ENCODE measurements at regions not wholly inside any gene's neighbourhood (a gene's known extent, or its start where the extent isn't known, plus 50 kb on each side); places are given as distances from the start of the nearest gene placed in this dataset.

DNA sequence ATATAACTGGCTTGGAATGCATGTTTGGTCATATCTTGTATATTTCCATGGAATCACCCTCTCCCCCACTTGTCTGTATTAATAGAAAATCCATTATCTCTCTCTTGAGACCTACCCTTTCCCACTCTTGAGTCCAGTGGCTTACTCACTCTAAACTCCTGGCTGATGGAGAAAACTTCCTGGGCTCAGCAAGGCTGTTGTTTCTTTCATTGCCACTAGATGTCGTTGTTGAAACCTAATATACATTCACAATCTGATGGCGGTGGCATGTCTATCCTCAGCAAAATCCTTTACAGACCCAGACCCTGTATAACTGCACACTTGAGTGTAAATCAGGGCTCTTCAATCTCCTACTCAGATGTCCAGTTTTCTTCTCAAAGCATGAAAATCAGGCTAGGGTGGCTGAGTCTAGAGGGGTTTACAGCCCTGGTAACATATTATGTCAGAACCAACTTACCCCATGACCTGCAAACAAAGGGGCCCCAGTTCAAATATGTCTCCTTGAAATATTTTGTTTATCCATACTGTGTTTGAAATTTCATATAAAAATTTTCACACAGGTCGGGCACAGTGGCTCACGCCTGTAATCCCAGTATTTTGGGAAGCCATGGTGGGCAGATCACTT, 70.0 kb upstream of the FAM241A start:
- TF ChIP-seq, protein P1, sequence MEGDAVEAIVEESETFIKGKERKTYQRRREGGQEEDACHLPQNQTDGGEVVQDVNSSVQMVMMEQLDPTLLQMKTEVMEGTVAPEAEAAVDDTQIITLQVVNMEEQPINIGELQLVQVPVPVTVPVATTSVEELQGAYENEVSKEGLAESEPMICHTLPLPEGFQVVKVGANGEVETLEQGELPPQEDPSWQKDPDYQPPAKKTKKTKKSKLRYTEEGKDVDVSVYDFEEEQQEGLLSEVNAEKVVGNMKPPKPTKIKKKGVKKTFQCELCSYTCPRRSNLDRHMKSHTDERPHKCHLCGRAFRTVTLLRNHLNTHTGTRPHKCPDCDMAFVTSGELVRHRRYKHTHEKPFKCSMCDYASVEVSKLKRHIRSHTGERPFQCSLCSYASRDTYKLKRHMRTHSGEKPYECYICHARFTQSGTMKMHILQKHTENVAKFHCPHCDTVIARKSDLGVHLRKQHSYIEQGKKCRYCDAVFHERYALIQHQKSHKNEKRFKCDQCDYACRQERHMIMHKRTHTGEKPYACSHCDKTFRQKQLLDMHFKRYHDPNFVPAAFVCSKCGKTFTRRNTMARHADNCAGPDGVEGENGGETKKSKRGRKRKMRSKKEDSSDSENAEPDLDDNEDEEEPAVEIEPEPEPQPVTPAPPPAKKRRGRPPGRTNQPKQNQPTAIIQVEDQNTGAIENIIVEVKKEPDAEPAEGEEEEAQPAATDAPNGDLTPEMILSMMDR (IDR thresholded peaks at IDR 0.05; ENCODE audit: low read depth, low read length, missing control alignments) = peak; percentile 80
- peak; percentile 48 for DNase-seq (ENCODE audit: extremely low read depth, low read depth)

DNA sequence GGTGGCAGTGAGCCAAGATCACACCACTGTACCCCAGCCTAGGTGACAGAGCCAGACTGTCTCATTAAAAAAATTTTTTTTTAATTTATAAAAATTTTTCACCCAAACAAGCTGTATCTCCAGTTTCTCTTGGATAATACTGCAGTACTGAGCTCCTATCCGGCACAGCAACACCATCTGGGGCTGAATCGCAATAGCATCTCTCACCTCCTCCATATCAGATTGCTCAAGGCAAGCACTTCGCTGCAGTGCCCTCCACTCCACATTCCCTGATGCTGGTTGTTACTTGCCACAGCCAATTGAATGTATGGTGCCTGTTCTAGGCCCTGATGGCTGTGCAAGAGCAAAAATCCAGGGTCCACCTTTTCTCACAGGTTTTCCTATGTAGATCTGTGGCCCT, 69.3 kb upstream of the FAM241A start:
- no peak for DNase-seq (ENCODE audit: extremely low read depth, low read depth)
- TF ChIP-seq, protein P1 (IDR thresholded peaks at IDR 0.05; ENCODE audit: low read depth, low read length, missing control alignments) = no peak
- H3K4me3 ChIP-seq (replicated peaks; ENCODE audit: low read depth, low read length) = no peak overlapping the region

More for the DNA sequence above, 70.0 kb upstream of the FAM241A start:
- no peak overlapping the region for H3K4me3 ChIP-seq (replicated peaks; ENCODE audit: low read depth, low read length)

DNA sequence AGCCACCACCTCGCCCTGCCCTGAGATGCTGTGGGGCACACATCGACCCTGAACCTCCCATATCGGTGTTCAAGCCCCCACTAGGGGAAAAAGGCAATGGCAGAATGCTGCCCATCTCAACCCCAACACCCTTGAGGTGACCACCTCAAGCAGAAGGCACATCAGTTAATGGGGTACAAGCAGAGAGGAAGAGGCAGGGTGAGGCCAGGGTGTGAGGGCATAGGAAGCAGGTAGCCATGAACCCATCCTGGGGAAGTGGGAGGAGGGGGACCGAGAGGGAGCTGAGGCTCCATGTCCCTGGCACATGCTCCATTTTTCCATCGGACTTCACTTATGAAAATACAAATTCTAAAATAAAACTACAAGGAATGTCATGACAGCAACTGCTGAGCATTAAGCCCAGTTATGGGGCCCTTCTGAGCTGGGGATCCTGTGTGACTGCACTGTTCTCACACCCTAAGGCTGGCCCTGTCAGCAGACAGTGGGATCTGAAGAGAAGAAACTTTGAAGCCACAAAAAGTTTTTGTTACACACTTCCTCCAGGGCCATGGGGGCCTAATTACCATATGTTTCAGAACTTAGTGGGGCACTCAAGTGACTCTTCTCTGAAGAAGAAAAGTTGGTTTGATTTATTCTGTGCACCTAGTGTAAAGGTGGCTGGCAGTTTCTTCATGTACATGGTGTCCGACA, 68.2 kb upstream of the FAM241A start:
- no peak for DNase-seq (ENCODE audit: extremely low read depth, low read depth)
- no peak overlapping the region for H3K4me3 ChIP-seq (replicated peaks; ENCODE audit: low read depth, low read length)
- TF ChIP-seq, protein P1 (IDR thresholded peaks at IDR 0.05; ENCODE audit: low read depth, low read length, missing control alignments) = no peak

DNA sequence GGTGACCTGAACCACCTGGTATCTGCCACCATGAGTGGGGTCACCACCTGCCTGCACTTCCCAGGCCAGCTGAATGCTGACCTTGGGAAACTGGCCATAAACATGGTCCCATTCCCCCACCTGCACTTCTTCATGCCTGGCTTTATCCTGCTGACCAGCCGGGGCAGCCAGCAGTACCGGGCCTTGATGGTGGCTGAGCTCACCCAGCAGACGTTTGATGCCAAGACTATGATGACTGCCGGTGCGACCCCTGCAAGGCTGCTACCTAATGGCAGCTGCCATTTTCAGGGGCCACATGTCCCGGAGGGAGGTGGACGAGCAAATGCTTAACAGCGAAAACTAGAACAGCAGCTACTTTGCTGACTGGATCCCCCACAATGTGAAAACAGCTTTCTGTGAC, 67.5 kb upstream of the FAM241A start:
- no peak for DNase-seq (ENCODE audit: extremely low read depth, low read depth)
- TF ChIP-seq, protein P1 (IDR thresholded peaks at IDR 0.05; ENCODE audit: low read depth, low read length, missing control alignments) = no peak
- H3K4me3 ChIP-seq (replicated peaks; ENCODE audit: low read depth, low read length) = no peak overlapping the region

DNA sequence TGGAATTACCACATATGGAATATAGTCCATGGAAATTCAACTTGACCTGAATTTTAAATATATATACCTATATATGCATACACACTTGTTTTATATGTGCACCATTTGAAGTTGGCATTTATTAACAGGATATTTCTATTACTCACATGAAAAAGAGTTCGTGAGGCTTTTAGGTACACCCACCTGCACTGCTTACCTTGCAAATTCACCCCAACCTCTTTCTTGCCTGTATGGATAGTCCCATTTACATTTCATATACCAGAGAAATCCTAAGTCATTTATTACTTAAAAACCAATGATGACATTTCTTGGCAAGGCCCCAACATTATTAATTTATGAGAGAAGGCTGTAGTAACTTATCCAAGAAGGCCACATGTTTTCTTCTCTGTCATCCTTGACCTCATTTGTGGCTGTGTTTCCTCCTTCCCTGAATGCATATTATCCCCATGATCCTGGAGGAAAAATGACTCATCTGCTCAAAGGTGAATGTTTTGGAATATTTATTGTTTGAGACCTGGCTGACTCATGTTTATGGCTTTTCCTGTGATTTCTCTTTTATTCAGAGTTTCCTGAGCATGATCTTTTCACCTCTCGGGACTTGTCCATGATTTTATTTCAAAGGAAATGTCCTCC, 62.2 kb upstream of the FAM241A start:
- DNase-seq (ENCODE audit: extremely low read depth, low read depth) = peak; percentile 92
- TF ChIP-seq, protein P1 (IDR thresholded peaks at IDR 0.05; ENCODE audit: low read depth, low read length, missing control alignments) = no peak
- no peak overlapping the region for H3K4me3 ChIP-seq (replicated peaks; ENCODE audit: low read depth, low read length)

DNA sequence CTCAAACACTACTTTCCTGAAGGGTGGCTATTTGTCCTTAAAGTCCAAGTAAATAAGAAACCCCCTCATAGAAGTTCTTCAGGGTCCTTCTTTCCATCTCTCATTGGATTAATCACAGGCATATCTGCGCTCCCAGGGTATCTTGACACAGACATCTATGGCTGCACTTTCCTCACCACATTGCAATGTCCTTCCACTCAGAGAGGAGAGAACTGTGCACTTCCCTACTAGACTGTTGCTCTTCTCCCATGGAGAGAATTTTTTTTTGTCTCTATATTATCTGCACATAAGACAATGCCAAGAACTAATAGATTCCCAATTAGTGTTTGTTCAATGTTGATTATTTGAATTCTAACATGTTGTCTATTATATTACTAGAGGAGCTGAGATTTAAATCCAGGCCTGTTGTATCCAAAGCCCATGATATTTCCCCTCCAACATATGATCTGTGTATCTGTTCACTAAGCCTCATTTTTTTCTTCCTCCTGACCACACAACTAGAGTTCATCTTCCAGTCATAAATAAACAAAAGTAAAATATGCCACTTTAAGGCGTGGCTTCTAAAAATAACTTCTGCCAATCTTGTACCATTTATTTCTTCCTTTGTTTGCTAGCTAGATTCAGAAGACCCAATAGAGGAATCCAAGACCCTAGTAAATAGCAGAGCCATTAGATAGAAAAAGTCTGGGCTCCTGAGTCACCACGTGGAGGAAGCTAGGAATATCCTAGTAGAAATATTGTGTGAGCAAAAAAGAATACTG, 61.5 kb upstream of the FAM241A start:
- no peak for DNase-seq (ENCODE audit: extremely low read depth, low read depth)
- no peak overlapping the region for H3K4me3 ChIP-seq (replicated peaks; ENCODE audit: low read depth, low read length)
- TF ChIP-seq, protein P1 (IDR thresholded peaks at IDR 0.05; ENCODE audit: low read depth, low read length, missing control alignments) = no peak

Data from HFF-Myc (cell line).